ENCODE measurements at regions not wholly inside any gene's neighbourhood (a gene's known extent, or its start where the extent isn't known, plus 50 kb on each side); places are given as distances from the start of the nearest gene placed in this dataset.

- TF ChIP-seq CTCF (IDR thresholded peaks at IDR 0.05) (no peak), POLR2A (IDR thresholded peaks at IDR 0.05) (no peak)
Measured at GRCh38 chr2:104487366-104487765, 366.5 kb upstream of the POU3F3 start.
